Neural progenitor cell (in vitro differentiated cells): ENCODE measurements at regions not wholly inside any gene's neighbourhood (a gene's known extent, or its start where the extent isn't known, plus 50 kb on each side); places are given as distances from the start of the nearest gene placed in this dataset.

ENCODE experiments used
- DNase-seq: peaks from one replicate; pipeline ENCODE4 v3.0.0-alpha.2; 2016; ENCODE audit warnings: low spot score
- H2AFZ ChIP-seq: fragments of 200-600 bp; sonication (generic); replicated peaks from 2 replicates; pipeline ENCODE4 v1.6.1; 2016; ENCODE audit warnings: antibody characterized with exemption
- H3F3A ChIP-seq: fragments of 200-600 bp; sonication (generic); 2 replicates; pipeline ENCODE4 v1.6.1; 2016; ENCODE audit warnings: antibody characterized with exemption, low read depth
- H3K27ac ChIP-seq: fragments of 200-600 bp; sonication (generic); 2 replicates; pipeline ENCODE4 v1.5.1; 2016; ENCODE audit warnings: mild to moderate bottlenecking
- H3K27me3 ChIP-seq: fragments of 200-600 bp; sonication (generic); 2 replicates; pipeline ENCODE4 v1.6.1; 2016; ENCODE audit warnings: mild to moderate bottlenecking, moderate library complexity
- H3K36me3 ChIP-seq: fragments of 200-600 bp; sonication (generic); 2 replicates; pipeline ENCODE4 v1.5.1; 2016
- H3K4me1 ChIP-seq: fragments of 200-600 bp; sonication (generic); 2 replicates; pipeline ENCODE4 v1.6.1; 2016; ENCODE audit warnings: mixed run types
- H3K4me2 ChIP-seq: fragments of 200-600 bp; sonication (generic); 2 replicates; pipeline ENCODE4 v1.6.1; 2016
- H3K4me3 ChIP-seq: fragments of 200-600 bp; sonication (generic); 2 replicates; pipeline ENCODE4 v1.5.1; 2016
- H3K79me2 ChIP-seq: fragments of 200-600 bp; sonication (generic); 2 replicates; pipeline ENCODE4 v1.6.1; 2016; ENCODE audit warnings: low read depth
- H3K9ac ChIP-seq: fragments of 200-600 bp; sonication (generic); 2 replicates; pipeline ENCODE4 v1.6.1; 2016
- H3K9me3 ChIP-seq: fragments of 200-600 bp; sonication (generic); 2 replicates; pipeline ENCODE4 v1.5.1; 2016; ENCODE audit warnings: low read depth
- H4K20me1 ChIP-seq: fragments of 200-600 bp; sonication (generic); 2 replicates; pipeline ENCODE4 v1.6.1; 2016; ENCODE audit warnings: low read depth
- H3K27ac Mint-ChIP-seq: 3 replicates; pipeline ENCODE4 v1.8.0; 2021; ENCODE audit warnings: mixed read lengths
- H3K27me3 Mint-ChIP-seq: 2 replicates; pipeline ENCODE4 v1.8.0; 2022; ENCODE audit warnings: low read depth, mild to moderate bottlenecking, inconsistent platforms, moderate library complexity, mixed read lengths; ENCODE audit not compliant: insufficient read depth
- H3K36me3 Mint-ChIP-seq: 3 replicates; pipeline ENCODE4 v1.8.0; 2021; ENCODE audit warnings: mixed read lengths
- H3K4me1 Mint-ChIP-seq: 3 replicates; pipeline ENCODE4 v1.8.0; 2021; ENCODE audit warnings: mixed read lengths
- H3K4me3 Mint-ChIP-seq: 3 replicates; pipeline ENCODE4 v1.8.0; 2021; ENCODE audit warnings: mild to moderate bottlenecking, moderate library complexity, mixed read lengths
- H3K9me3 Mint-ChIP-seq: 3 replicates; pipeline ENCODE4 v1.8.0; 2020; ENCODE audit warnings: mixed read lengths
- EZH2 ChIP-seq: fragments of 200-600 bp; sonication (generic); IDR thresholded peaks from 2 replicates; pipeline ENCODE4 v1.6.1; 2017; ENCODE audit warnings: antibody characterized with exemption, mild to moderate bottlenecking, moderate library complexity
- EZH2phosphoT487 ChIP-seq: fragments of 200-600 bp; sonication (generic); IDR thresholded peaks from 2 replicates; pipeline ENCODE4 v1.6.1; 2017; ENCODE audit warnings: antibody characterized with exemption
- TF ChIP-seq, protein P1 (sequence below): fragments of 200-600 bp; sonication (generic); IDR thresholded peaks from 2 replicates; pipeline ENCODE4 v1.5.1; 2017; ENCODE audit warnings: antibody characterized with exemption, mild to moderate bottlenecking

DNA sequence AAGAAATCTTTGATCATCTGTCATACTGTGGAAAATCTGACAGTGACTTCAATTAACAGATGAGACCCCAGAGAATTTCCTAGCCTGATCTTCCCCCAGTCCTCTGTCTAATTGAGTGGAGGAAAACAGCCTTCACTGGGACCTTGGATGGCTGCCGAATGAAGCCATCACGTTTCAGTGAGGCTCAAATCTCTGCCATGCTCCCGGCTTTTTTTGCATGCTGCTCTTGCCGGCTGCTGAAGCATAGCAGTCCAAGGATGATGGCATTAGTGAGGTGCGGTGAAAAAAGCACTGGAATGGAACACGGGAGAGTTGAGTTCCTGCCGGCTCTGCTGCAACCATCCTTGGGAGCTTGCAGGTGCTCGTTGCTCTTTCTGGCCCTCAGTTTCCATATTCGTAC is 430.5 kb downstream of the SLC4A3 start:
- TF ChIP-seq EZH2phosphoT487: no peak
- TF ChIP-seq, protein P1, sequence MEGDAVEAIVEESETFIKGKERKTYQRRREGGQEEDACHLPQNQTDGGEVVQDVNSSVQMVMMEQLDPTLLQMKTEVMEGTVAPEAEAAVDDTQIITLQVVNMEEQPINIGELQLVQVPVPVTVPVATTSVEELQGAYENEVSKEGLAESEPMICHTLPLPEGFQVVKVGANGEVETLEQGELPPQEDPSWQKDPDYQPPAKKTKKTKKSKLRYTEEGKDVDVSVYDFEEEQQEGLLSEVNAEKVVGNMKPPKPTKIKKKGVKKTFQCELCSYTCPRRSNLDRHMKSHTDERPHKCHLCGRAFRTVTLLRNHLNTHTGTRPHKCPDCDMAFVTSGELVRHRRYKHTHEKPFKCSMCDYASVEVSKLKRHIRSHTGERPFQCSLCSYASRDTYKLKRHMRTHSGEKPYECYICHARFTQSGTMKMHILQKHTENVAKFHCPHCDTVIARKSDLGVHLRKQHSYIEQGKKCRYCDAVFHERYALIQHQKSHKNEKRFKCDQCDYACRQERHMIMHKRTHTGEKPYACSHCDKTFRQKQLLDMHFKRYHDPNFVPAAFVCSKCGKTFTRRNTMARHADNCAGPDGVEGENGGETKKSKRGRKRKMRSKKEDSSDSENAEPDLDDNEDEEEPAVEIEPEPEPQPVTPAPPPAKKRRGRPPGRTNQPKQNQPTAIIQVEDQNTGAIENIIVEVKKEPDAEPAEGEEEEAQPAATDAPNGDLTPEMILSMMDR: no peak
- no peak for TF ChIP-seq EZH2
- H3K4me3 Mint-ChIP-seq: no peak overlapping the region
- Histone ChIP-seq H3K9me3 (peaks cover 9% of the 10 kb centered on the region), H3K4me2 (no peak overlapping the region), H3K9ac (no peak overlapping the region), H3K4me1 (no peaks in the 10 kb centered on the region), H3K27me3 (no peaks in the 10 kb centered on the region), H3K4me3 (no peak overlapping the region), H2AFZ (no peak overlapping the region), H3F3A (no peaks in the 10 kb centered on the region), H3K79me2 (no peaks in the 10 kb centered on the region), H4K20me1 (no peaks in the 10 kb centered on the region), H3K36me3 (no peaks in the 10 kb centered on the region), H3K27ac (no peak overlapping the region)
- no peaks in the 10 kb centered on the region for H3K4me1 Mint-ChIP-seq
- no peak for DNase-seq
- H3K27ac Mint-ChIP-seq: no peak overlapping the region
- no peaks in the 10 kb centered on the region for H3K36me3 Mint-ChIP-seq
- H3K27me3 Mint-ChIP-seq: peaks cover 5% of the 10 kb centered on the region
- peaks cover 15% of the 10 kb centered on the region for H3K9me3 Mint-ChIP-seq

DNA sequence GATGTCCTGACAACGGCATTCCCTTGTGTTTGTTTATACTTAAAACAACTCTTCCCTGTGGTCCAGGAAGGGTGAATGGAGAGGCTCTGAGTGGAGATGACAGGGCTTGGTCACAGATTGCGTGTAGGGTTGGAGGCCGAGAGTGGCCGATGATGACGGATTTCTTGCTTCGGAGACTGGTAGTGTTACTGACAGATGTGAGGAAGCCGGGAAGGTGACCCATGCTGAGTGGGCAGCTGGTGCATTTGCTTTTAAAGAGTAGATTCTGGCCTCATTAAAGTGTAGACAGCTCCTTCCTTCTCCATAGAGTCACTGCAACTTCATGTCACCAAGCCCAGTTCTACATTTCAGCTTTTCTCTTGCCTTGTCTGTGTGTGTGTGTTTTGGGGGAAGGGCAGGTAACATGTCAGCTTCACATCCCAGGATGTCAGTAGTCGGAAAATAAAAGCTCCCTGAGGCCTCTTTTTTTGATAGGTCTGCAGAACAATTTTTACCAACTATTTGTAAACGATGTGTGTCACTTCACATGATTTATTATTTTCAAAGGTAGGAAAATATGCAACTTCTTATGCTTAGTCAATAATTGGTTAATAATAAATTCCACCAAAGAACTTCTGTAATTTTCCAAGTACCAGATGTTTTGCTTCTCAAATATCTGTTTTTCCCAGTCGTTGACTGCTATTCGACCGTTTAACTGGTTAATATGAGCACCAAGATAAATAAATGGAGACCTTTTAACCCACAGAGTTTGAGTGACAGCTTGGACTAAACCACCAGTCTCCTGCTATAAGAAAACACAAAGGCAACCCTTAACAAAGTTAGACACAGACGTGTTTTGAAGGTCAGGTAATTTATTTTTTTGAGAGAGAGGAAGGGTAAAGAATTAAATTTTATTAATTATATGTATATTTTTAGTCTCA is 436.9 kb downstream of the SLC4A3 start:
- Histone ChIP-seq H3K4me3 (no peak overlapping the region), H3K4me1 (peaks cover 4% of the 10 kb centered on the region), H2AFZ (no peak overlapping the region), H3K27ac (no peak overlapping the region), H3K9ac (no peak overlapping the region), H4K20me1 (no peaks in the 10 kb centered on the region), H3K4me2 (no peak overlapping the region), H3K36me3 (no peaks in the 10 kb centered on the region), H3K79me2 (no peaks in the 10 kb centered on the region), H3K9me3 (no peaks in the 10 kb centered on the region), H3F3A (no peaks in the 10 kb centered on the region), H3K27me3 (no peaks in the 10 kb centered on the region)
- Mint-ChIP-seq H3K27ac (no peak overlapping the region), H3K4me1 (peaks cover 21% of the 10 kb centered on the region), H3K9me3 (no peaks in the 10 kb centered on the region), H3K4me3 (no peak overlapping the region), H3K36me3 (no peaks in the 10 kb centered on the region), H3K27me3 (no peaks in the 10 kb centered on the region)
- DNase-seq: no peak
- TF ChIP-seq, protein P1: no peak
- TF ChIP-seq EZH2 (no peak), EZH2phosphoT487 (no peak)

DNA sequence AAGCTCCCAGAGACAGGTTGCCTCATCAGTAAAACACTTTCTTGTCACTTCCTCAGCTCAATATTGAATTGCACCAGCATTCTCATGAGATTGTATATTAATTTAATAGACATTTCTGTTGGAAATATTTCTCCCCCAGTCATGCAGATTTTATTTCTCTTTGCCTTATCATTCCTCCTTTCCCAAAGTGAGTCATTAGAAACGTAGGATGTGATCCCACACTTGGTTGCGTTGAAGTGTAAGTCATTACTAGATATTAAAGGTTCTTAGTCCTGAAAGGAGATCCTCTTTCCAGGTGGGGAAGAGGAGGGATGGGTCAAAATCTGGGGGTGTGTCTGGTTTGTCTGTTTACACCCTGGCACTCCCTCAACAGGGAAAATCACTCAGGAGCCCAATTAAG is 438.2 kb downstream of the SLC4A3 start:
- no peak overlapping the region for H3K4me3 Mint-ChIP-seq
- Histone ChIP-seq H3K4me3 (no peak overlapping the region), H3K27ac (no peak overlapping the region), H3K27me3 (no peaks in the 10 kb centered on the region), H3K36me3 (no peaks in the 10 kb centered on the region), H3K9me3 (no peaks in the 10 kb centered on the region), H3K4me2 (no peak overlapping the region), H3K4me1 (peaks cover 6% of the 10 kb centered on the region), H2AFZ (no peak overlapping the region), H3K9ac (no peak overlapping the region), H3K79me2 (no peaks in the 10 kb centered on the region), H4K20me1 (no peaks in the 10 kb centered on the region), H3F3A (no peaks in the 10 kb centered on the region)
- H3K27me3 Mint-ChIP-seq: no peaks in the 10 kb centered on the region
- H3K4me1 Mint-ChIP-seq: peaks cover 21% of the 10 kb centered on the region
- H3K9me3 Mint-ChIP-seq: no peaks in the 10 kb centered on the region
- no peak for DNase-seq
- no peak for TF ChIP-seq EZH2
- no peak for TF ChIP-seq EZH2phosphoT487
- TF ChIP-seq, protein P1: no peak
- H3K27ac Mint-ChIP-seq: no peak overlapping the region
- H3K36me3 Mint-ChIP-seq: no peaks in the 10 kb centered on the region
